Stimulated activated CD4-positive, alpha-beta T cell treated with anti-CD3 and anti-CD28 coated beads, TNF-alpha, amount 100 ng/mL, for 1 hour (primary cell): ENCODE measurements at regions not wholly inside any gene's neighbourhood (a gene's known extent, or its start where the extent isn't known, plus 50 kb on each side); places are given as distances from the start of the nearest gene placed in this dataset.
"Not testable (repeated sequence)": the region's sequence is repeated elsewhere in the genome, so short reads cannot be mapped to it uniquely, and the experiment has no call there.

ENCODE experiments used
- DNase-seq, 3 donors: peaks; one replicate each; pipeline ENCODE4 v3.0.0-alpha.2; 2020; ENCODE audit warnings: low read depth in 3 of 3, low spot score in 1 of 3

- no peak for DNase-seq
Observed at GRCh38 chr5:19172926-19173470, 815.0 kb downstream of the CDH18 start.

DNA sequence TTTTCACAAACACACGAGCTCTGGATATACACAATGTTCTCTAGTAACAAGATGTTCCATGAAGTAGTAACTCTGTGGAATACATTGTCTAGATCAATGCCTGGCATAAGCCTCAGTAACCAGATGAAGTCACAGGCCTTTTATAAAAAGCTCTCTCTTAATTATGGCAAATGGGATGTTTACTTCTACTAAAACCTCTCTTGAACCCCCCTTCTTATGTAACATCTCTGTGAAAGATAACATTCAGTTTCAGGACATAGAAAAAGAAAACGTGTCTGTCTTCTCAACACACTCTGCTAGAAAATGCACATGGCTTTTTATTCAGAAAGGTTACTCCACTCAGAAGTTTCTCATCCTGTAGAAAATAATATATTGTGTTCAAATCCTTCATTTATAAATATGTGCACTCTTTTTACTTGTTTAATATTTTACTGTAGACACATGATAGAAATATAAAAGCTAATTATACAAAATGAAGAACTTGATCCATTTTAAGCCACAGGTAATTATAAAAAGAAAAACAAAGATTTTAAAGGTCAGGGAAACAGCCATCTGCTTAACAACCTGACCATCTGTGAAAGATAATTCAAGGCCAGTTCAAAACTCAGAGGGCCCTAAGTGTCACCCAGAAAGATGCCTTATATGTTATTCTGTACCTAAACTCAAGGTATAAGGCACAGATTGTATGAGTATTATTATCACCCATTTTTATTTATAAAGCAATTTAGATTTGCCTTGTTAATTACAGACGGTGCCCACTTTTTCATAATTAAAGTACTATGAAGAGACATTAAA lies 812.0 kb downstream of the CDH18 start:
- no peak for DNase-seq

DNA sequence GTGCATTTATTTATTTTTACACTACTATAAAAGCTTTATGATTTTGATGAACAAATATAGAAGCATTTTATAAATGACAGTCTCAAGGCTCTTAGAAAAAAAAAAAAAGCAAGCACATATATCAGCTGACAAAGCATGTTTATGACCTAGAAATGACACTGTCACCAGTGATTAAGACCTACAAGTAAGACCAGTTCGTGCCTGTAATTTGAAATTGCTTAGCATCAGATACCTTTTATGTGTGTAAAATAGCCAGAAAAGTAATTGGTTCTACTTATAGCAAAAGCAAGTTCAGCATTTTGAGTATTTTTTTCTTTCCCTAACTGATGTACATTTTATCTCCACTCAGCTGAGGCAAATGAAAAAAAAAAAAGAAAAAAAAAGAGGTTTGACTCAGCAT lies 808.4 kb downstream of the CDH18 start:
- no peak for DNase-seq

GRCh38 chr5:19189176-19189575 lies 798.8 kb downstream of the CDH18 start:
- no peak for DNase-seq

- DNase-seq: no peak
Observed at GRCh38 chr5:19193631-19194030, 794.4 kb downstream of the CDH18 start.

- DNase-seq: no peak
Observed at GRCh38 chr5:19196631-19197030, 791.4 kb downstream of the CDH18 start.

GRCh38 chr5:19200251-19200650 lies 787.7 kb downstream of the CDH18 start:
- no peak for DNase-seq

DNA sequence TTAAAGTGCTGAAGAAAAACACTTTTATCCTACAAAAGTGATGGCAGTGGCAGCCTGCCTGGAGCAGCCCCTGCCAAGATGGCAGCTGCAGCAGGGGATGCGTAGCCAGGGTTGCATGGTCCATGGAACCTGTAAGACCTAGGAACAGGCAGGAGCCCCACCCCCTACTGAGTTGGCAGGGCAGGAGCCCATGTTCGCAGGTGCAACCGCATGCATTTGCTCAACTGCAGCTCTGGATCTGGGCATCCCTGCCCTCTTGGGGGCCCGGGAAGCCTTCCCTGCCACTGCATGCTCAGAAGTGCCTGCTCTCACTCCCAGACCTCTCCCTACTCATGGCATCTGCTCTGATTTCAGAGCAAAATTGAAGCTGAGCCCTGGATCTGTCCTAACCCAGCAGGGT lies 779.6 kb downstream of the CDH18 start:
- no peak for DNase-seq

GRCh38 chr5:19210886-19211285 lies 777.1 kb downstream of the CDH18 start:
- no peak for DNase-seq

- no peak for DNase-seq
Observed at GRCh38 chr5:19229179-19229835, 758.7 kb downstream of the CDH18 start.

- DNase-seq: no peak
Observed at GRCh38 chr5:19233573-19233972, 754.4 kb downstream of the CDH18 start.

DNA sequence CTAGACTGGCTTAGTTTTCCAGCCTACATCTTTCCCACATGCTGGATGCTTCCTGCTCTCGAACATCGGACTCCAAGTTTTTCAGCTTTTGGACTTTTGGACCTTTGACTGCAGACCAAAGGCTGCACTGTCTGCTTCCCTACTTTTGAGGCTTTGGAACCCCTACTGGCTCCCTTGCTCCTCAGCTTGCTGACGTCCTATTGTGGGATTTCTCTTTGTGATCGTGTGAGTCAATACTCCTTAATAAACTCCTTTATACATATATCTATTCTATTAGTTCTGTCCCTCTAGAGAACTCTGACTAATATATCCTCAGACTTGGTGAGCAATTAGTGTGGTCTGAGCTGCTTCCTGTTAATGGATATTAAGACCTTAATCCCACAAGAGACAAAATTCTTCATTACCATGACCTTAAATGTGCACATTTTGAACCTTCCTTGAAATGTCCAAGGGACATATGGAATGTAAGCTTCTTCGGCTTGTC lies 752.9 kb downstream of the CDH18 start:
- DNase-seq: no peak

- no peak for DNase-seq
Observed at GRCh38 chr5:19240170-19240569, 747.8 kb downstream of the CDH18 start.

DNA sequence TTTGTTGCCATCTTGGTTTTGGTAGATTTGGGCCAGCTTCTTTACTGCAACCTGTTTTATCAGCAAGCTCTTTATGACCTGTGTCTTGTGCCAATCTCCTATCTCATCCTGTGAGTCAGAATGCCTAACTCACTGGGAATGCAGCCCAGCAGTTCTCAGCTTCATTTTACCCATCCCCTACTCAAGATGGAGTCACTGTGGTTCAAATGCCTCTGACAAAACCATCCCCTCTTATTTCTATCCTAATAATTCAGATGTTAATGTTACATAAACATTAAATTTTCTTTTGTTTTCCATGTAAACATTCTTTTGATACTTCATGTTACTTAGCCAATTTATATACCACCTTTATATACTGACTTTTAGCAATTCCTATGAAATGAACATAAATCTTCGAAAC lies 746.3 kb downstream of the CDH18 start:
- DNase-seq: no peak

- not testable (repeated sequence) for DNase-seq
Observed at GRCh38 chr5:19246191-19246590, 741.8 kb downstream of the CDH18 start.

DNA sequence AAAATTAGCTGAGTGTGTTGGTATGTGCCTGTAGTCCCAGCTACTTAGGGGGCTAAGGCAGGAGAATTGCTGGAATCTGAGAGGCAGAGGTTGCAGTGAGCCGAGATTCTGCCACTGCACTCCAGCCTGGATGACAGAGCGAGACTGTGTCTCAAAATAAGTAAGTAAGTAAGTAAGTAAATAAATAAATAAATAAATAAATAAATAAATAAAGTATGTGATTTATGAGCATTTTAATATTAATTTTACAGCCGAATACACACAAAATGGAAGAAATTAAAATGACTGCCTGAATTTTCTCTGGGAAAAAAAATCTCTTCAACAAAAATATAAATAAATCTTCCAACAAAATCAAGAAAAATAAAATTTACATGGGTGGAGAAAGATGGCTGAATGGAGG lies 740.7 kb downstream of the CDH18 start:
- DNase-seq: no peak

- no peak for DNase-seq
Observed at GRCh38 chr5:19256036-19256435, 732.0 kb downstream of the CDH18 start.

DNA sequence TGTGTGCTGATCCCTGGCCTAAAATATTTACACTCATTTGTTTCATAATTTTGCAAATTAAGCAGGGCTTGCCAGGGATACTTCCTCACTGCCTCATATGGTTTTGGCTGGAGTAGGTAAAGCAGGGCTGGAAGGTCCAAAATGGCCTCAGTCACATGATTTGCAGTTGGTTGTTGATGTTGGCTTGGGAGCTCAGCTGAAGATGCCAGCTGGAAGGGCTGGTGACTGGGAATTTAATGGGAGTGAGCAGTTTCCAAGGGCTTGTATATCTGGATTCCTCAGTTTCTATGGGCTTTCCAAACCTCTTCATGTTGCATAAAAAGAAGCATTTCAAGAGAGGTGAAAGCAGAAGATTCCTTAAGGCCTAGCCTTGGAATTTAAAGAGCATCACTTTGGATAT lies 729.3 kb downstream of the CDH18 start:
- no peak for DNase-seq

GRCh38 chr5:19261879-19262278 lies 726.1 kb downstream of the CDH18 start:
- DNase-seq: no peak

- no peak for DNase-seq
Observed at GRCh38 chr5:19264821-19265220, 723.2 kb downstream of the CDH18 start.

GRCh38 chr5:19266791-19267190 lies 721.2 kb downstream of the CDH18 start:
- no peak for DNase-seq

DNA sequence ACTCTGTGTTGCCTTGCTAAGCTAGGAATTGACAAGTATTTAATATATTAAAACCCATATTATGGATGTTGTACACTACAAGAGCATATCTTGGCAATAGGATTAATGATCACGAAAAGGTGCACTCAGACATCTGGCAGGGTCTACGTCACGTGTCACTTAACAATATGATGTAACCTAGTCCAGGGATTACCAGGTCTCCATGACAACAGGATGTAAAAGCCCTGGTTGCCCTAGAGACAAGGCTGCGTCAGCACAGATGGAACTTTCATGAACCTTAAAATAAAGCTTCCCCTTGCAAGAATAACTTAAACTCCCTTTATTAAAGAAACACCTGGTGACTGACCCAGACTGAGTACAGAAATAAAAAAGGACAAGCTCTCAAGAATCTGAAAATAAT lies 717.8 kb downstream of the CDH18 start:
- DNase-seq: no peak
